H9 (cell line): ENCODE measurements at regions not wholly inside any gene's neighbourhood (a gene's known extent, or its start where the extent isn't known, plus 50 kb on each side); places are given as distances from the start of the nearest gene placed in this dataset.

Experiments used
- DNase-seq: peaks from one replicate; pipeline ENCODE4 v3.0.0-alpha.2; 2017
- H2AFZ ChIP-seq: one replicate; pipeline ENCODE4 v1.6.1; 2013; ENCODE audit warnings: mild to moderate bottlenecking, low read length, control low read depth, moderate library complexity
- H2AK5ac ChIP-seq: 2 replicates; pipeline ENCODE4 v1.6.1; 2013; ENCODE audit warnings: low read length, control low read depth, mixed read lengths; ENCODE audit not compliant: insufficient read length
- H2BK120ac ChIP-seq: one replicate; pipeline ENCODE4 v1.6.1; 2013; ENCODE audit warnings: low read depth, mild to moderate bottlenecking, low read length, control low read depth, inconsistent platforms; ENCODE audit not compliant: poor library complexity, severe bottlenecking
- H2BK12ac ChIP-seq: 2 replicates; pipeline ENCODE4 v1.6.1; 2013; ENCODE audit warnings: low read length, control low read depth, mixed read lengths, low read depth; ENCODE audit not compliant: insufficient read length
- H2BK15ac ChIP-seq: 2 replicates; pipeline ENCODE4 v1.6.1; 2013; ENCODE audit warnings: low read depth, low read length, control low read depth
- H2BK20ac ChIP-seq: one replicate; pipeline ENCODE4 v1.6.1; 2013; ENCODE audit warnings: low read depth, mild to moderate bottlenecking, low read length, control low read depth, inconsistent platforms; ENCODE audit not compliant: poor library complexity, severe bottlenecking
- H2BK5ac ChIP-seq: 2 replicates; pipeline ENCODE4 v1.6.1; 2013; ENCODE audit warnings: low read length, control low read depth, mixed read lengths; ENCODE audit not compliant: insufficient read length
- H3K14ac ChIP-seq: 2 replicates; pipeline ENCODE4 v1.6.1; 2013; ENCODE audit warnings: low read length, control low read depth; ENCODE audit not compliant: insufficient read depth
- H3K18ac ChIP-seq: 2 replicates; pipeline ENCODE4 v1.6.1; 2013; ENCODE audit warnings: low read depth, mild to moderate bottlenecking, mixed read lengths, low read length, control low read depth; ENCODE audit not compliant: insufficient read length
- H3K23ac ChIP-seq: 2 replicates; pipeline ENCODE4 v1.6.1; 2013; ENCODE audit warnings: low read length, control low read depth, mixed read lengths, low read depth; ENCODE audit not compliant: insufficient read length
- H3K23me2 ChIP-seq: 2 replicates; pipeline ENCODE4 v1.6.1; 2013; ENCODE audit warnings: low read depth, mild to moderate bottlenecking, mixed read lengths, low read length, control low read depth; ENCODE audit not compliant: insufficient read length, poor library complexity, severe bottlenecking
- H3K27ac ChIP-seq: 2 replicates; pipeline ENCODE4 v1.5.1; 2013; ENCODE audit warnings: low read length, control low read depth, mixed read lengths, low read depth; ENCODE audit not compliant: insufficient read length
- H3K27me3 ChIP-seq: 2 replicates; pipeline ENCODE4 v1.6.1; 2013; ENCODE audit warnings: low read length, control low read depth, inconsistent platforms; ENCODE audit not compliant: insufficient read depth
- H3K4ac ChIP-seq: 2 replicates; pipeline ENCODE4 v1.6.1; 2013; ENCODE audit warnings: low read depth, mild to moderate bottlenecking, control low read depth, inconsistent platforms, low read length, moderate library complexity
- H3K4me1 ChIP-seq: 2 replicates; pipeline ENCODE4 v1.6.1; 2013; ENCODE audit warnings: low read length, control low read depth, inconsistent platforms; ENCODE audit not compliant: insufficient read depth
- H3K4me2 ChIP-seq: 2 replicates; pipeline ENCODE4 v1.6.1; 2013; ENCODE audit warnings: low read length, control low read depth, mixed read lengths; ENCODE audit not compliant: insufficient read length, insufficient read depth
- H3K56ac ChIP-seq: 2 replicates; pipeline ENCODE4 v1.6.1; 2013; ENCODE audit warnings: low read depth, mild to moderate bottlenecking, mixed read lengths, low read length, control low read depth; ENCODE audit not compliant: insufficient read length
- H3K79me1 ChIP-seq: 2 replicates; pipeline ENCODE4 v1.6.1; 2013; ENCODE audit warnings: low read depth, mild to moderate bottlenecking, moderate library complexity, low read length, control low read depth, inconsistent platforms; ENCODE audit not compliant: insufficient read depth, poor library complexity, severe bottlenecking
- H3K79me2 ChIP-seq: 2 replicates; pipeline ENCODE4 v1.6.1; 2013; ENCODE audit warnings: low read length, control low read depth, inconsistent platforms; ENCODE audit not compliant: insufficient read depth
- H3K9ac ChIP-seq: 2 replicates; pipeline ENCODE4 v1.6.1; 2013; ENCODE audit warnings: low read length, control low read depth, mixed read lengths; ENCODE audit not compliant: insufficient read length; ENCODE audit errors: extremely low read depth
- H3K9me3 ChIP-seq: one replicate; pipeline ENCODE4 v1.6.1; 2013; ENCODE audit warnings: low read depth, low read length, inconsistent platforms; ENCODE audit not compliant: control insufficient read depth
- H3T11ph ChIP-seq: one replicate; pipeline ENCODE4 v1.6.1; 2013; ENCODE audit warnings: mild to moderate bottlenecking, low read length, control low read depth, inconsistent platforms
- H4K20me1 ChIP-seq: one replicate; pipeline ENCODE4 v1.6.1; 2013; ENCODE audit not compliant: control insufficient read depth, insufficient read length, insufficient read depth
- H4K5ac ChIP-seq: 2 replicates; pipeline ENCODE4 v1.6.1; 2013; ENCODE audit warnings: low read depth, mild to moderate bottlenecking, mixed read lengths, low read length, control low read depth; ENCODE audit not compliant: insufficient read length
- H4K8ac ChIP-seq: replicated peaks from 2 replicates; pipeline ENCODE4 v1.6.1; 2013; ENCODE audit warnings: low read length, control low read depth, mixed read lengths, low read depth; ENCODE audit not compliant: insufficient read length
- H4K91ac ChIP-seq: 2 replicates; pipeline ENCODE4 v1.6.1; 2013; ENCODE audit warnings: low read depth, mild to moderate bottlenecking, moderate library complexity, mixed read lengths, low read length, control low read depth; ENCODE audit not compliant: insufficient read length
- H3K27ac Mint-ChIP-seq, 3 experiments: 2 replicates in 2 of 3; 3 replicates in 1 of 3; pipeline ENCODE4 v1.8.0; 2020 to 2021; ENCODE audit warnings: mixed read lengths in 3 of 3, mild to moderate bottlenecking in 1 of 3, moderate library complexity in 1 of 3
- H3K27me3 Mint-ChIP-seq: 2 replicates; pipeline ENCODE4 v1.8.0; 2021; ENCODE audit warnings: low read depth, mild to moderate bottlenecking, moderate library complexity, mixed read lengths
- H3K36me3 Mint-ChIP-seq, 3 experiments: 2 replicates in 2 of 3; 3 replicates in 1 of 3; pipeline ENCODE4 v1.8.0; 2020 to 2021; ENCODE audit warnings: low read depth in 3 of 3, mixed read lengths in 3 of 3; ENCODE audit not compliant: insufficient read depth in 1 of 3
- H3K4me1 Mint-ChIP-seq, 2 experiments: 2 replicates each; pipeline ENCODE4 v1.8.0; 2020; ENCODE audit warnings: mixed read lengths in 2 of 2
- H3K4me3 Mint-ChIP-seq, 2 experiments: 2 replicates in 1 of 2; 3 replicates in 1 of 2; pipeline ENCODE4 v1.8.0; 2020 to 2021; ENCODE audit warnings: mild to moderate bottlenecking in 2 of 2, mixed read lengths in 2 of 2, moderate library complexity in 1 of 2
- H3K9me3 Mint-ChIP-seq, 2 experiments: 2 replicates in 1 of 2; 3 replicates in 1 of 2; pipeline ENCODE4 v1.8.0; 2020; ENCODE audit warnings: mild to moderate bottlenecking in 2 of 2, mixed read lengths in 2 of 2, moderate library complexity in 1 of 2
- WGBS: extraction: QIAGEN DNeasy Blood & Tissue Kit; methylation state at CpG from one replicate; pipeline ENCODE4 v1.1.7; 2013; ENCODE audit warnings: missing lambda C conversion rate, low lambda C conversion rate, mixed read lengths; ENCODE audit not compliant: insufficient read length; ENCODE audit errors: extremely low coverage; 5-methylcytosine and 5-hydroxymethylcytosine counted together
- TF ChIP-seq, protein P1 (sequence below): fragments of 200-600 bp; sonication (generic); conservative IDR thresholded peaks from 3 replicates; pipeline ENCODE4 v1.8.0; 2021; ENCODE audit warnings: antibody characterized with exemption, mild to moderate bottlenecking

DNA sequence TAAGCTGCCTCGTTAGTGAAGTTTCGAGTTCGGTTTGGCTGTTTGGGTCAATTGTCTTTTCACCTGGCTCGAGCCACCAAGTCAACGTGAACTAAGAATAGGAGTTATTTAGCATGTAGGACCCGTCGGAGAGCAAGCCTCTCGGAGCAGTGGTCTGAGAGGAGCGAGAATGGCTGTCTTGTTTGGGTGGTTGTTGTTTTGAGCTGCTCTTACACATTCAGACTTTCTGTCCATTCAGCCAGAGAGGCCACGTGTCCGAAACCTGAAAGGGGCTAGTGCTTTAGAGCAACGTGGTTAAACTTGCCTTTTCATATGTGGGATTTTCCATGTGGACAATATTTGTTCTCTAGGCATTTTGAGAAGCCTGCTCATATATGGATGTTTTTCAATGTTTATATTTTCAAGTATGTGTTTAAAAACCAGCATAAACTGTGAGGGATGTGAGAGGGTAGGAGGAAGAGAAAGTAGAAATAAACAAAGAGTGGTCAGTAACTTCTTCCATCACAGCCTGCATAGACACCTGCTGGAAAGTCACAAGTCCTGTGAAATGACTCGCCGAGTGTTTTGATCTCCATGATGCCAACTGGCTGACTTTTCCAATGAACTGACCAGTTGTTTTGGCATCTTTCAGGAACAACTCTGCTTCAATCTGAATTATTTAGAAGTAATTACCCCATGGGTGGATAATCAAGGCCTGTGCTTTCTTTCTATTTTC is 221.0 kb downstream of the ASCL1 start:
- H3K23ac ChIP-seq = no peak overlapping the region
- no peak overlapping the region for H2BK5ac ChIP-seq
- no peak overlapping the region for H4K5ac ChIP-seq
- no peak overlapping the region for H2BK20ac ChIP-seq
- no peaks in the 10 kb centered on the region; the same call in 1 of the 2 replicates for H3K4me1 ChIP-seq
- no peak overlapping the region for H2BK120ac ChIP-seq
- H3K27ac ChIP-seq = no peak overlapping the region
- no peak overlapping the region for H4K91ac ChIP-seq
- H3K27ac Mint-ChIP-seq = 0 out of 7 replicates have a peak overlapping the region, but pooled peaks of 1 of the 3 experiments have one; percentile 7
- H2AFZ ChIP-seq = no peak overlapping the region
- H3K4me2 ChIP-seq = no peak overlapping the region
- no peak overlapping the region for H2BK12ac ChIP-seq
- H3T11ph ChIP-seq = no peak overlapping the region
- H3K4me3 Mint-ChIP-seq = no peak overlapping the region
- H3K4me1 Mint-ChIP-seq = no peaks in the 10 kb centered on the region
- H3K27me3 Mint-ChIP-seq = no peaks in the 10 kb centered on the region
- H3K18ac ChIP-seq = no peak overlapping the region
- TF ChIP-seq, protein P1, sequence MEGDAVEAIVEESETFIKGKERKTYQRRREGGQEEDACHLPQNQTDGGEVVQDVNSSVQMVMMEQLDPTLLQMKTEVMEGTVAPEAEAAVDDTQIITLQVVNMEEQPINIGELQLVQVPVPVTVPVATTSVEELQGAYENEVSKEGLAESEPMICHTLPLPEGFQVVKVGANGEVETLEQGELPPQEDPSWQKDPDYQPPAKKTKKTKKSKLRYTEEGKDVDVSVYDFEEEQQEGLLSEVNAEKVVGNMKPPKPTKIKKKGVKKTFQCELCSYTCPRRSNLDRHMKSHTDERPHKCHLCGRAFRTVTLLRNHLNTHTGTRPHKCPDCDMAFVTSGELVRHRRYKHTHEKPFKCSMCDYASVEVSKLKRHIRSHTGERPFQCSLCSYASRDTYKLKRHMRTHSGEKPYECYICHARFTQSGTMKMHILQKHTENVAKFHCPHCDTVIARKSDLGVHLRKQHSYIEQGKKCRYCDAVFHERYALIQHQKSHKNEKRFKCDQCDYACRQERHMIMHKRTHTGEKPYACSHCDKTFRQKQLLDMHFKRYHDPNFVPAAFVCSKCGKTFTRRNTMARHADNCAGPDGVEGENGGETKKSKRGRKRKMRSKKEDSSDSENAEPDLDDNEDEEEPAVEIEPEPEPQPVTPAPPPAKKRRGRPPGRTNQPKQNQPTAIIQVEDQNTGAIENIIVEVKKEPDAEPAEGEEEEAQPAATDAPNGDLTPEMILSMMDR = no peak
- no peak overlapping the region for H2BK15ac ChIP-seq
- no peak overlapping the region for H3K56ac ChIP-seq
- H3K9me3 ChIP-seq = no peaks in the 10 kb centered on the region
- no peak overlapping the region for H4K8ac ChIP-seq
- no peak for DNase-seq
- H3K4ac ChIP-seq = no peak overlapping the region
- no peaks in the 10 kb centered on the region for H3K27me3 ChIP-seq
- H2AK5ac ChIP-seq = no peak overlapping the region
- H4K20me1 ChIP-seq = no peaks in the 10 kb centered on the region
- no peaks in the 10 kb centered on the region for H3K23me2 ChIP-seq
- H3K9ac ChIP-seq = no peak overlapping the region
- no peaks in the 10 kb centered on the region for H3K79me2 ChIP-seq
- no peaks in the 10 kb centered on the region for H3K36me3 Mint-ChIP-seq
- no peaks in the 10 kb centered on the region for H3K79me1 ChIP-seq
- no peaks in the 10 kb centered on the region for H3K9me3 Mint-ChIP-seq
- no CpG with 5 or more reads among the region's 14 CpGs for WGBS
- H3K14ac ChIP-seq = no peak overlapping the region
